ENCODE measurements at regions not wholly inside any gene's neighbourhood (a gene's known extent, or its start where the extent isn't known, plus 50 kb on each side); places are given as distances from the start of the nearest gene placed in this dataset.
"Not testable (repeated sequence)": the region's sequence is repeated elsewhere in the genome, so short reads cannot be mapped to it uniquely, and the experiment has no call there.

DNA sequence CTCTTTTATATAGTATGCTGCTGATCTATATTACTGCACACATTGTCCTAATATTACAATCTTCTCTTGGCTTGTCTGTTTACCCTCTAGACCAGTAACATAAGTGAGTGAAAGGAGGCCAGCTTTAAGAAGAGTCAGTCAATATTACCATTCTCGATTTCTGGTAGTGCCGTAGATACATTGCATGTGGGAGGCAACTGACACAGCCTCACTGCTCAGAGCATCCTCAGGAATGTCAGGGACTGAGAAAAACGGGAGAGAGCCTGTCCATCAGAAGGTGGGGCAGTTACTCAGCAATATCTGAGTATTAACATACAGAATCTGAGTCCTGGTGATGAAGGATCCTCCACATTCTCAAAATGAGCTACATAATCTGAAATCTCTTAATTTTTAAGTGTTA, 259.9 kb downstream of the GJA1 start:
- Histone ChIP-seq H3K9me3 (ENCODE audit: control insufficient read depth, insufficient read depth, low read length) (no peaks in the 10 kb centered on the region), H3K4me3 (ENCODE audit: low read length) (no peak overlapping the region), H3K36me3 (ENCODE audit: control insufficient read depth, insufficient read depth, low read length) (no peaks in the 10 kb centered on the region), H3K27me3 (ENCODE audit: control insufficient read depth, insufficient read depth, low read length) (no peaks in the 10 kb centered on the region), H3K27ac (ENCODE audit: low read length) (no peak overlapping the region), H3K4me1 (ENCODE audit: control insufficient read depth, insufficient read depth, low read length) (no peaks in the 10 kb centered on the region)
- Mint-ChIP-seq H3K9me3 (peaks cover 8 to 10% of the 10 kb centered on the region in 2 donors), H3K4me1 (no peaks in the 10 kb centered on the region), H3K36me3 (peaks cover 7% of the 10 kb centered on the region), H3K27ac (no peak overlapping the region), H3K27me3 (ENCODE audit: low read depth in 2 of 2) (no peaks in the 10 kb centered on the region), H3K4me3 (no peak overlapping the region)
- ATAC-seq (no peak), DNase-seq (no peak)
- 80% methylated on average over 3 of the region's 3 CpGs for WGBS (ENCODE audit: insufficient coverage)
- intact Hi-C loops (cut with micrococcal nuclease), result no loop called here
- TF ChIP-seq, protein P1, sequence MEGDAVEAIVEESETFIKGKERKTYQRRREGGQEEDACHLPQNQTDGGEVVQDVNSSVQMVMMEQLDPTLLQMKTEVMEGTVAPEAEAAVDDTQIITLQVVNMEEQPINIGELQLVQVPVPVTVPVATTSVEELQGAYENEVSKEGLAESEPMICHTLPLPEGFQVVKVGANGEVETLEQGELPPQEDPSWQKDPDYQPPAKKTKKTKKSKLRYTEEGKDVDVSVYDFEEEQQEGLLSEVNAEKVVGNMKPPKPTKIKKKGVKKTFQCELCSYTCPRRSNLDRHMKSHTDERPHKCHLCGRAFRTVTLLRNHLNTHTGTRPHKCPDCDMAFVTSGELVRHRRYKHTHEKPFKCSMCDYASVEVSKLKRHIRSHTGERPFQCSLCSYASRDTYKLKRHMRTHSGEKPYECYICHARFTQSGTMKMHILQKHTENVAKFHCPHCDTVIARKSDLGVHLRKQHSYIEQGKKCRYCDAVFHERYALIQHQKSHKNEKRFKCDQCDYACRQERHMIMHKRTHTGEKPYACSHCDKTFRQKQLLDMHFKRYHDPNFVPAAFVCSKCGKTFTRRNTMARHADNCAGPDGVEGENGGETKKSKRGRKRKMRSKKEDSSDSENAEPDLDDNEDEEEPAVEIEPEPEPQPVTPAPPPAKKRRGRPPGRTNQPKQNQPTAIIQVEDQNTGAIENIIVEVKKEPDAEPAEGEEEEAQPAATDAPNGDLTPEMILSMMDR (IDR thresholded peaks at IDR 0.05), result no peak

GRCh38 chr6:121697921-121698320, 262.5 kb downstream of the GJA1 start:
- no peak overlapping the region for H3K4me3 Mint-ChIP-seq
- H3K27ac Mint-ChIP-seq, result no peak overlapping the region
- Histone ChIP-seq H3K4me3 (ENCODE audit: low read length) (no peak overlapping the region), H3K36me3 (ENCODE audit: control insufficient read depth, insufficient read depth, low read length) (no peaks in the 10 kb centered on the region), H3K4me1 (ENCODE audit: control insufficient read depth, insufficient read depth, low read length) (no peaks in the 10 kb centered on the region), H3K9me3 (ENCODE audit: control insufficient read depth, insufficient read depth, low read length) (peaks cover 3% of the 10 kb centered on the region), H3K27ac (ENCODE audit: low read length) (no peak overlapping the region), H3K27me3 (ENCODE audit: control insufficient read depth, insufficient read depth, low read length) (no peaks in the 10 kb centered on the region)
- TF ChIP-seq, protein P1 (IDR thresholded peaks at IDR 0.05), result no peak
- H3K4me1 Mint-ChIP-seq, result no peaks in the 10 kb centered on the region
- intact Hi-C loops (cut with micrococcal nuclease), result no loop called here
- peaks cover 8 to 17% of the 10 kb centered on the region in 2 donors for H3K9me3 Mint-ChIP-seq
- 54% methylated on average over 4 of the region's 6 CpGs for WGBS (ENCODE audit: insufficient coverage)
- peaks cover 7% of the 10 kb centered on the region for H3K36me3 Mint-ChIP-seq
- no peak for ATAC-seq
- no peaks in the 10 kb centered on the region for H3K27me3 Mint-ChIP-seq (ENCODE audit: low read depth in 2 of 2)
- DNase-seq, result no peak

DNA sequence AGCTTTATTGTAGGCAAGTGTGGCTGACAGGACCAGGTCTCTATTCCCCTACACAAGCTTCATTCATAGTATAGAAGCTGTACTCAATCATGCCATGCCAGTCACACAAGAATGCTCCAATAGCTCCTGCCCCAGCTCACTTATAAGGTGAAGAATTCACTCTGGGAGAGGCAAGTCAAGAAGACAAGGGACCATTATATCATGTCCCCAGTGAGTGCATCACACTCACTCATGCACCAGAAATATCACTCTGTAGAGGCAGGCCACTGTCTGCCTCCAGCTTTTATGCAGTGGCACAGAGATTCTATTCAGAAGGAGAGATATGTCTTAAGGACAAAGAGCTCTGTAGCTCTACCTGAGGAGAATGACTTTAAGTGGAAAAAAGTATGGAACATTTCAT, 263.2 kb downstream of the GJA1 start:
- H3K36me3 Mint-ChIP-seq, result peaks cover 7% of the 10 kb centered on the region
- H3K4me1 Mint-ChIP-seq, result no peaks in the 10 kb centered on the region
- no peak for ATAC-seq
- H3K27me3 Mint-ChIP-seq (ENCODE audit: low read depth in 2 of 2), result no peaks in the 10 kb centered on the region
- H3K36me3 ChIP-seq (ENCODE audit: control insufficient read depth, insufficient read depth, low read length), result no peaks in the 10 kb centered on the region
- no peak overlapping the region for H3K4me3 Mint-ChIP-seq
- H3K9me3 Mint-ChIP-seq, result peaks cover 8 to 17% of the 10 kb centered on the region in 2 donors
- no peak for DNase-seq
- H3K4me3 ChIP-seq (ENCODE audit: low read length), result no peak overlapping the region
- no peaks in the 10 kb centered on the region for H3K4me1 ChIP-seq (ENCODE audit: control insufficient read depth, insufficient read depth, low read length)
- peaks cover 6% of the 10 kb centered on the region for H3K9me3 ChIP-seq (ENCODE audit: control insufficient read depth, insufficient read depth, low read length)
- intact Hi-C loops (cut with micrococcal nuclease), result no loop called here
- TF ChIP-seq, protein P1 (IDR thresholded peaks at IDR 0.05), result no peak
- no peak overlapping the region for H3K27ac Mint-ChIP-seq
- no peak overlapping the region for H3K27ac ChIP-seq (ENCODE audit: low read length)
- H3K27me3 ChIP-seq (ENCODE audit: control insufficient read depth, insufficient read depth, low read length), result no peaks in the 10 kb centered on the region

DNA sequence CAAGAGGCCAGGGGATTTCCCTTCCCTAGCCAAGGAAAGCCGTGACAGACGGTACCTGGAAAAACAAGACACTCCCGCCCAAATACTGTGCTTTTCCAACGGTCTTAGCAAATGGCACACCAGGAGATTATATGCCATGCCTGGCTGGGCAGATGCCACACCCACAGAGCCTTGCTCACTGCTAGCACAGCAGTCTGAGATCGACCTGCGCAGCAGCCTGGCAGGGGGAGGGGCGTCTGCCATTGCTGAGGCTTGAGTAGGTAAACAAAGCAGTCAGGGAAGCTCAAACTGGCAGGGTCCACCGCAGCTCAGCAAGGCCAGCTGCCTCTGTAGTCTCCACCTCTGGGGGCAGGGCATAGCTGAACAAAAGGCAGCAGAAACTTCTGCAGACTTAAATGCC, 267.7 kb downstream of the GJA1 start:
- H3K27me3 ChIP-seq (ENCODE audit: control insufficient read depth, insufficient read depth, low read length); H3K4me3 ChIP-seq (ENCODE audit: low read length); DNase-seq; H3K4me1 ChIP-seq (ENCODE audit: control insufficient read depth, insufficient read depth, low read length); H3K36me3 ChIP-seq (ENCODE audit: control insufficient read depth, insufficient read depth, low read length); H3K36me3 Mint-ChIP-seq; H3K27ac ChIP-seq (ENCODE audit: low read length); H3K27me3 Mint-ChIP-seq (ENCODE audit: low read depth in 2 of 2); ATAC-seq; intact Hi-C loops (cut with micrococcal nuclease); H3K4me3 Mint-ChIP-seq; H3K27ac Mint-ChIP-seq; H3K4me1 Mint-ChIP-seq; H3K9me3 ChIP-seq (ENCODE audit: control insufficient read depth, insufficient read depth, low read length): not testable (repeated sequence)
- WGBS (ENCODE audit: insufficient coverage), result 84% methylated on average over 8 of the region's 8 CpGs
- H3K9me3 Mint-ChIP-seq, result peaks cover 15 to 28% of the 10 kb centered on the region in 2 donors
